ENCODE measurements at regions not wholly inside any gene's neighbourhood (a gene's known extent, or its start where the extent isn't known, plus 50 kb on each side); places are given as distances from the start of the nearest gene placed in this dataset.
A peak's percentile ranks its signal among the peaks of the same experiment; 100 is the strongest.

DNA sequence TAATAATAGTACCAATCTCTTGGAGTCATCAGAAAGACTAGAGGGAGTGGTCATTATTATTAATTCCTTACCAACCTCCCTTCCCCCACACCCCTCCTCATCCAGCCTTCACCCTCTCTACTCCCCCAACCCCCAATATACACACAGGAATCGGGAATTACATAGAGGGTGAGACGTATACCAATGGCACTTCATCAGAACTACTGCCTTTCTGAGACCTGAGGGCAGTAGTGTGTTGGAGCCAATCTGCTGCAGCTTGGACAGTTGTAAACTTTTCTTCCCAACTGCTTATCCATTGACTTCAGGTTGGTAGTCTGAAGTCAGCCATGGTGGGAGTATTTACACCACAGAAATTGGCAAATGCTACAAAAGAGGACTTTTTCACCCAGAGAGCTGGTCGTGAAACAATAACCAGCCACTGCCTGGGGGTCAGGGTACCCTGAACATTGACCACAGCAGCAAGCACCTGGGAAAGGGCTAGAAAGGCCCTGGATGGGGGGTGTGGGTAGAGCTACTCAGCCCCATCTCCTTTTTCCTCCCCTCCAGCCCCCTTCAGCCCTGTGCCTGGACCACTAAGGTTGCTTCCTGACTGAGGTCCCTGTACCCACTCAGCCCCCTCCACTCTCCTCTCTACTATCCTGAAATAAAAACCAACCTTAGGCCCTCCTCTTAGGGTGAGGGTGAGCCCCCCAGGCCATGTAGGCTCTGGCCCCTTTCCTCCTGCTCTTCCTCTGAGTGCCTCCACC, 161.5 kb downstream of the MRPL14 start:
- DNase-seq = no peak

DNA sequence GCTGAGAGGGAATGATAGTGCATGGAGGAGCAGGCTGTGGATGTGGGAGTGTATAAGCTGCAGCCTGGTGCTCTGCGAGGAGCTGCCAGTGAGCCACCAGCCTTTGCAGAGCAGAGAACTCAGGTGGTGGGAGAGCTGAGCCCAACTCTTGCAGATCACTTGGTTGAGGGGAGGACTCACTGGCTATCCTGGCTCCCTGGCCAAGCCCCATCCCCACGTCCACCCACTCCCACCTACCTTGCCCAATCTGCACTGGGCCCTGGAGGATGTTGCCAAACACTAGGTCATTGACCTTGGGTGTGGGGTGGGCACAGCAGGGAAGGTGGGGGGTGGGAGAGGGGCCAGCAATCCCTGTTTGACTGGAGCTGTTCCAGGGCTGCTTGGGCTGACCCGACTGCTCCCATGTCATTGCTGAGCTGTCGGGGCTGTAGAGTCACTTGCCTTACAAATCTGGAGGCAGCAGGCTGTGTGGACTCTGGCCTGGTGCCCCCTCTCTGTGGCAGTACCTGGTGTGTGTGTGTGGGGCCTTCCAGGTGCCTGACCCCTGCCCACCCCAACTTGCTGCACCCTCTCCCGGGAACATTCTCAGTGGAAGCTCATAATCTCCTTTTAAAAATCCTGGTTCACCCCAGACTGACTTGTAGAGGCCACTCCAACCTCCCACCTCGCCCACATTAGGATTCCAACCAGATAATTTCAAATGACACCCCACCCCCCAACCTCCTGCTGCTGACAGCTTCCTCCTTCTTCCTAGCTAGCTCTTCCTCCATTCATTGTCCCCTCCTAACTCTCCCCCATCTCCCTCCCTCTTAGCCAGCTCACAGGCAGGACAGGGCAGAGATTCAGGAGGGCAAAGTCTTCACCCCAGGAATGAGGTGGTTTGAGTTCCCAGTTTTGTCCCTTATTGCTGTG, 162.3 kb downstream of the MRPL14 start:
- DNase-seq = no peak

DNA sequence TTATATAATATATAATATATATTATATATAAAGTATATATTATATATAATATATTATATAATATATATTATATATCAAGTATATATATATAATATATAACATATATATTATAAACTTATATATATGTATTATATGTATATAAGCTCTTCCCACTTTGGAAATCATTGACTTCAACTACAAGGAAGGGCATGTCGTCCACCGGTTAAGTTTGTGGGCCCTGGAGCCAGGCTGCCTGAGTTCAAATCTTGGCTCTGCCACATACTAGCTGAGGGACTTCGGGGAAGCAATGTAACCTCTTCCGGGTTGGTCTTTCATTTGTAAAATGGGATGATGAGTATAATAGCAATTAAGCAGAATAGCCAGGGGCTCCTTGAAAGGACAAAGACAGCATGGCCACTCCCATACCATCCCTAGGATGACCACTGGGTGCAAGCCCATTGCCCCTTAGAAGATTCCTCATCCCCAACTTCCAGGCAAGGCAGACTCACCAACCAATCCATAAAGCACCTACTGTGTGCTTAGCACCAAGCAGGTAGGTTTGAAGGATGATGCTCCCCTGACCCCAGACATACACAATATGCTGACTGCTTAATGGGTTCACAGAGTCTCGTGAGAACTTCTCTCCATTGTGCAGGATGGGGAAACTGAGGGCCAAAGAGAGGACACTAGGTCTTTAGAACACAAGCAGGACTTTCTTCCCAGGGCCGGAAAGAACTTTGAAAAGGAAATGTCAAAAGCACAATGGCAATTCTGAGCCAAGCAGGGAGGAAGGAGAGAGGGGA, 163.2 kb downstream of the MRPL14 start:
- no peak for DNase-seq

DNA sequence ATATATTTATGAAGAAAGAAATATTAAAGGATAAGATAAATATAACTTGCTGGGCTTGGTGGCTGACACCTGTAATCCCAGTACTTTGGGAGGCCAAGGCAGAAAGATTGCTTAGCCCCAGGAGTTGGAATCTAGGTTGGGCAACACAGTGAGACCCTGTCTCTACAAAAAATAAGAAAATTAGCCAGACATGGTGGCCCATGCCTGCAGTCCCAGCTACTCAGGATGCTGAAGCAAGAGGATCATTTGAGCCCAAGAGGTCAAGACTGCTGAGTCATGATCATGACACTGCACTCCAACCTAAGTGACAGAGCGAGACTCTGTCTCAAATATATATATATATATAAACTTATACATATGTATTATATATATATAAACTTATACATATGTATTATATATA, 164.0 kb downstream of the MRPL14 start:
- DNase-seq = no peak

DNA sequence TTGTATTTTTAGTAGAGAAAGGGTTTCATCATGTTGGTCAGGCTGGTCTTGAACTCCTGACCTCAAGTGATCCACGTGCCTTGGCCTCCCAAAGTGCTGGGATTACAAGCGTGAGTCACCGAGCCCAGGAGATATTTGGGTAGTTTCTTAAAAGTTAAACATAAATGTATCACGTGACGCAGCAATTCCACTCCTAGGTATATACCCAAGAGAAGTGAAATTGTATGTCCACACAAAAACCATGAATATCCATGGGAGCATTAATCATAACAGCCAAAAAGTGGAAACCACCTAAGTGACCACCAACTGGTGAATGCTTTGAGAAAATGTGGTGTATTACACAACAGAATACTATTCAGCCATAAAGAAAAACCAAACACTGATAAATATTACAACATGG, 164.8 kb downstream of the MRPL14 start:
- no peak for DNase-seq

DNA sequence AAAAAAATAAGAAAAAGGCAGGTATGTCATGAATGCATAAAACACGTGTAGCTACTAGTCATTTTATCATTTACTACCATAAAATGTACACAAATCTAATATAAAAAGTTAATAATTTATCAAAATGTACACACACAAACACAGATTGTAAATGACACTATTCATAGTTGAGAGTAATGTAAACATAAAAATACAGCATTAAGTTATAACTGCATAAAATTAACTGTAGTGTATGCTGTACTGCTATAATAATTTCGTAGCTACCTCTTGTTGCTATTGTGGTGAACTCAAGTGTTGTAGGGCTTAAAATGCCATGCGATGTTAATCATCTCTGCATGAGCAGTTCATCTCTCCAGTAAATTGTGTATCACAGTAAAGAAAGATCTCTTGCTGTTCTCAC, 170.0 kb downstream of the MRPL14 start:
- no peak for DNase-seq

DNA sequence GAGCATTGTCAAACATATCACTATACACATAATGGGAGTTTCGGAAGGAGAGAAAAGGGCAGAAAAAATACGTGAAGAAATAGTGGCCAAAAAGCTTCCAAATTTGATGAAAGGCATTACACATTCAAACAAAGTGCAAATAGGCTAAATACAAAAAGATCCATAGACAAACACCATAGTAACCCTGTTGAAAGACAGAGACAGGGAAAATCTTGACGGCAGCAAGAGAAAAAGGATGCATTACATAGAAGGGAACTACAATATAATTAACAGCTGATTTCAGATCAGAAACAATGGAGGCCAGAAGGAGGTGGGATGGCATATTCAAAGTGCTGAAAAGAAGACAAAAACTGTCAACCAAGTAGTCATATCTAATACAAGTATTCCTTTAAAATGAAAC, 170.8 kb downstream of the MRPL14 start:
- DNase-seq = no peak

DNA sequence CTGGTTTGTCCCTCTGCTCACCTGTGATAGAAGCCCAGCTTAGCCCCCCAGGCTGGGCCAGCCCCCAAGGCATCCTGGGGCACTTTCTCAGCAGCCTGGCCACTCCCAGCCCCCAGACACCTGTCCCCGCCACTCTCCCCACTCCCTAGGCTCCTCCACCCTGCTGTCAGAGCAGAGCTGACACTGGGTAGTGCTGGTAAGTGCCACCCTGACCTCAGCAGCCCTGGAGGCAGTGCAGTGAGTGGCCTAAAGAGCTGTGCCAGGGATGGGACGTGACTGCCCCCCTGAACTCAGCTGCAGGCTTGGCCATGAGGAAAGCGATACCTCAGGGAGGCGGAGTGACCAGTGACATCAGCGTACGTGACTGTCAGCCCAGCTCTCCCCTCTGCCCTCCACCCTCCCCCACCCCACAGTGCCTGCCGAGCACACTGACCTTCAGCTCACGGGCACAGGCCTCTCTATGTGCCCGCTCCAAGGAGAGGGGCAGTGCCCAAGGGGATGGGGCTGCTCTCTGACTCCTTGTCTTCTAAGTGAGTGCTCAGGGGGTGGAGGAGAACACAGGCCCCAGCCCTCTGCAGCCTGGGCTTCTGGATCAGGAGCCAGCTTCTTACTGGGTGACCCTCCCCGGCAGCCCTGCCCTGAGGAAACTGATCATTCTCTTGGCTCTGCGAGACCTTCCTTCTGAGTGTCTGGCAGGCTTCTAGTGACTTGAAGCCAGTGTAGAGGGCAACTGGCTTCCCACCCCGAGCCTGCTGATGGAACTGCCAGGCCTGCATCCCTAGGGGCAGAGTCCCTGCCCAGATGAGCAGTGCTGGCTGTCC, 172.7 kb downstream of the MRPL14 start:
- DNase-seq = no peak

DNA sequence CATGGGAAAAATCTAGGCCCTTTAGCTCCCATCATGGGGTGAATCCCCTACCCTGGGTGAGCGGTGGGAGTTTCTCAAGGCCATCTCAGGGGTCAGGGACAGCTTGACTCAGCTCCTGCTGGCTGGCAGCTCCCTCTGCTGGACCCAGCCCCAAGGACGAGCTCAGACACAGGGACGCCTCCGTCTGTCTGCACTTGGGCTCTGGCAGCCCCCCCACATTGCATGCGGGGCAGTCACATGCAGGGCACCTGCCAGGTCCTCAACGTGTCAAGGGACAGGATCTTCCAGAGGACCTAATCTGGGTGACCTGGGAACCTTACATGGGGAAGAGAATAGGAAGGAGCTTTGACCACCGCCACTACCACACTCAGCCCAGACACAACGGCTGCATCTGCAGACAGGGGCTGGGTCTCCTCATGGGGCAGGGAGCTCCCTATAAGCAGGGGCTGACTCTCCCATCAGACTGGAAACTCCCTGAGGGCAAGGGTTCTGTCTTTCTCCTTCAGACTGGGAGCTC, 173.4 kb downstream of the MRPL14 start:
- no peak for DNase-seq

DNA sequence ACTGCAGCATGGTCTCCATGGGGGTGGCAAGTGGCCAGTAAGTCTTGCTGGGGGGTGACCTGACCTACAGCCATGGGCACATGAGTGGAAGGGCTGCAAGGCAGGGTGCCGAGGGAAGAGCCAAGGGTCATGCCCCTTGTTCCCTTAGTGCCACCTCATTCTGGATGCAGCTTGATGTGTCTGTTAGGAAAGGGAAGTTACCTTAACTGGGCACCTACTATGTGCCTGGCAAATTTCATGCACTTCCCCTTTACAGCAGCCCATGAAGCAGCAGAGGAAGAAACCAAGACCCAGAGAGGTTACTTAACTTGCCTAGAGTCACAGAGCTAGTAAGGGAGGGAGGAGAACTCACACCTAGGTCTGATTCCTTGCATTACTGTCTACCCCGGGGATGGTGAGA, 174.0 kb downstream of the MRPL14 start:
- DNase-seq = no peak

DNA sequence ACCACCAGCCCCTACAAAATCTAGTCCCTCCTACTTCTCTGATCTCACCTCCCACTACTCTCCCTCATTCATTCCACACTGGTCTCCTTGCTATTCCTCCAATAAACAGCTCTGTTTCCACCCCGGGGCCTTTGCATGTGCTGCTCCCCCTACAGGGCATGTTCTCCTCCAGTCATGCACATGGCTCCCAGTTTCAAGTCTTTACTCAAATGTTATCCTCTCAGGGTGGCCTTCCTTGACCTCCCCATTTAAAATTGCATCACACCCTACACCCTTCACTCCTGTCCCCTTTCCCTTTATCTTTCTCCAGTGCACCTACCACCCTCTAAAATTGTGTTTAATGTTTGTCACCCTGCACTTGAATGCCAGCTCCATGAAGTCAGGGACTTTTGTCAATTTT, 174.5 kb downstream of the MRPL14 start:
- DNase-seq = no peak

DNA sequence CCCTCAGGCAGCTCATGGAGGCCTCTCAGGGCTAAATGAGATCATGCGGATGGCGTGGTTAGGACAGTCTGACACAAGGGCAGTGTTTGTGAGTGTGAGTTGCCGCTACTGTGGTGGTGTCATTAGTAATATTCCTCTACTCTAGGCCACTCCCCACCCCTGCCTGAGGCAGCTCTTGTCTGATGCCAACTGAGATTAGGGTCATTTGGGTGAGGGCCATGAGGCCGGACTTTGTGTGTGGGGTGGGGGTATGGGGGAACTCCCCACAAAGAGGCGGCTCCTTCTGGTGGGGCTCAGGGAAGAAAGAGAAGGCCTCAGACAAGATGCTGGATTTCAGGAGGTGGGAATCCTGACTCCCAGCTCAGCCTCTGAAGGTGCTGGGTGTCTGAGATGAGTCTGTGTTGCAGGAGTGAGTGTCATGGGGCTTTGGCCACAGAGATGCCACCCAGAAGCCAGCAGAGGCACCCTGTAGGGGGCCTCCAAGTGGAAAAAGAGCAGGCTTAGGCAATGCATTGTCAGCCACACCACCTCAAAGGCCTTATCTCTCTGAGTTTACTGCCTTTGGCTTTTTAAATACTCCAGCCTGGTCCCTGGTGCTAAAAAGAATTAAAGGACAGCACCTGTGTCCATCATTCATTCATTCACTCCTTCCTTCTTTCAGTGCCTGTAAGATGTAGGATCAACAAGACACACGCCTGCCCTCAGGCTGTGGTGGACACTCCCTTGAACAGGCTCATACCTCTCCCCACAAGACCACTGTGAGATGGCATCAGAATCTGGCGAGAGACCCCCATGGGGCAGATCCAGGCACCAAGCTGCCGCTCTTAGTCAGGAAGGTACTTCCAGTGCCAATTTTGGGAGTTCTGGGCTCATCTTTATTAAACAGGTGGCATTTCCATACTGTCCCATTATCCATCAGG, 175.2 kb downstream of the MRPL14 start:
- DNase-seq = no peak

DNA sequence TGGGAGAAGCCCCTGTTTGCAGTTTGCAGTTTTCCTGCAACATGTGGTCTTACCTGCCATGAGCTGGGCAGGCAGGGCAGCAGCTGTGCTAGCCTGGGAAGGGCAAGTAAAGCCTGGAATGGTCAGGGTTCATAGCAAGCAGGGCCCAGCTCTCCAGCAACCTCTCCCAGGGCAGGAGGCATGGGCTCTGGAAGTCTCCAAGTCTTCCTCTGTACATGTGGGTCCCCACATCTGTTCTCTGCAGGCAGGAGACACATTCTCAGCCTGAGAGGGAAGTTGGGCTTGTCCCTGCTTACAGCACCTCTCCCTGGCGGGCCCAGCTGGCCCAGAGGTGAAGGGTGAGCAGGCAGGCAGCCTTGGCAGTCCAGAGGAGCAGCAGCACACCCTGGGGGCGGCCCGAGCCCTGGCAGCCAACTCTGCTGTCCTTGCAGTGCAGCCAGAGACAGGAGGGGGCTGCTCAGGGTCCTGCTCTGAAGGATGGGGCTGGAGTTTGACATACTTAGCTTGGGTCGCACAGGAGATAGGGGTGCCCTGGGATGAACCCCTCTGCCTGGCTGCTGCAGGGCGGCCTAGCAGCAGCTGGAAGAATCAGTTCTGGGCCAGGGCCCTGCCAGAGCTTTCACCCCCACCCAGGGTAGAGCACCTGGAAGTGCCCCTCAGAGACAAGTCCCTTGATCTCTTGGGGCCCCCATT, 176.0 kb downstream of the MRPL14 start:
- DNase-seq = peak in 1 of 2 donors; percentile 28

DNA sequence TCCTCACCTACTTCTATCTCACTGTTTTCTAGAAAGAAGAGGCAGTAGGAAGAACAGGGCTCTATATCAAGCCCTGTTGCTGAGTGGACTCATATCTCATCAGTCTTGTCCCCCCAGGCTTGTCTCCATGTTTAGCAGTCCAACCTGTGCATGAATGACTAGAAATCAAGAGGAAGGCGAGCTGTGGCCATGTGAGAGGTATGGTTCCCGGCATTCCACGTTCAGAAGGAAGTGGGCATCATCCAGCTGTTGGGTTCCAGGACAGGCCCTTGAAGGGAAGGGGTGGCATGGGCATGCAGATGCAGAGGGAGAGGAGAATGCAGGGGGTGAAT, 176.6 kb downstream of the MRPL14 start:
- no peak for DNase-seq

DNA sequence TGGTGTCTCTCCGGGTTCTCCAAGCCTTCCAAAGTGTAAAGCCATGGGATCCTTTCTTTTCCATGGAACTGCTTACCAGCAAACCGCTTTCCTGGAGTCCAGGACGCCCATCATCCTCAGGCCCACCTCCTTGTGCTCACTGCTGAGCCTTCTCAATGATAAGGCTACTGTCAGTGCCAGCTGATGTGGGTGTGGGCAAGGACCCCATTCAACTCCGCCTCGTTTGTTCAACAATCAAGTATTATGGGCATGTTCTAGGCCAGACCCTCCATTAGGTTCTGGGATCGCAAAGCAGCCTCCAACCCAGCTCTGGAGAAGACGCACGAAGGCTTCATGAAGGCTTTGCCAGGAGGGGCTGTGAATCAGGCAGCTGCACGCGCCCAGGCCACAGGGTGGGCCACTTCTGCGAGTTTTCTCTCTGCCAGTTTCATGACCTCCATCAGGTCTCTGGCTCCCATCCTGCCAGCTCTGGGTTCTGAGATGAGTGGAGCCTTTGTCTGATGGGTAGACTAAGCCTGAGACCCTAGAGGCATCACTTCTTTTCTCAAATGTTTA, 177.1 kb downstream of the MRPL14 start:
- DNase-seq = no peak

DNA sequence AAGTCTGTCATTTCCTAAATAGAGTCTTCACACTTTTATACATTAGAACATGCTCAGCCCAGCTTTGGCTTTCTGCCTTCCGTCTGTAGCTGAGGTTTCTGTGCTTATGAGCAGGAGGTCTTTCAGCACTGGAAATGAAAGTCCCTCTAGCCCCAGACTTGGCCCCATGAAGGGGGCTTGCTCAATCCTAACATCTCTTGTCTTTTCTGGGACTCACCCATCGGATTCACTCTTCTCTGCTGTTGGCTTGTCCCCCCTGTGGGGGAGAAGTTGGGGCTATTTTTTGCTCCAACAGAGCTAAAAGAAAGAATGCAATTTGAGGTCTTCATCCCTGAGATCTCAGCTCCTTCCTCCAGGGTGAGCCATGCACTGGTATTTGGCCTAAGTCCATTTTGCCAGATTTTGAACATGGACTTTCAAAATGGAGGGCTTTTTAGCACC, 177.7 kb downstream of the MRPL14 start:
- DNase-seq = no peak

DNA sequence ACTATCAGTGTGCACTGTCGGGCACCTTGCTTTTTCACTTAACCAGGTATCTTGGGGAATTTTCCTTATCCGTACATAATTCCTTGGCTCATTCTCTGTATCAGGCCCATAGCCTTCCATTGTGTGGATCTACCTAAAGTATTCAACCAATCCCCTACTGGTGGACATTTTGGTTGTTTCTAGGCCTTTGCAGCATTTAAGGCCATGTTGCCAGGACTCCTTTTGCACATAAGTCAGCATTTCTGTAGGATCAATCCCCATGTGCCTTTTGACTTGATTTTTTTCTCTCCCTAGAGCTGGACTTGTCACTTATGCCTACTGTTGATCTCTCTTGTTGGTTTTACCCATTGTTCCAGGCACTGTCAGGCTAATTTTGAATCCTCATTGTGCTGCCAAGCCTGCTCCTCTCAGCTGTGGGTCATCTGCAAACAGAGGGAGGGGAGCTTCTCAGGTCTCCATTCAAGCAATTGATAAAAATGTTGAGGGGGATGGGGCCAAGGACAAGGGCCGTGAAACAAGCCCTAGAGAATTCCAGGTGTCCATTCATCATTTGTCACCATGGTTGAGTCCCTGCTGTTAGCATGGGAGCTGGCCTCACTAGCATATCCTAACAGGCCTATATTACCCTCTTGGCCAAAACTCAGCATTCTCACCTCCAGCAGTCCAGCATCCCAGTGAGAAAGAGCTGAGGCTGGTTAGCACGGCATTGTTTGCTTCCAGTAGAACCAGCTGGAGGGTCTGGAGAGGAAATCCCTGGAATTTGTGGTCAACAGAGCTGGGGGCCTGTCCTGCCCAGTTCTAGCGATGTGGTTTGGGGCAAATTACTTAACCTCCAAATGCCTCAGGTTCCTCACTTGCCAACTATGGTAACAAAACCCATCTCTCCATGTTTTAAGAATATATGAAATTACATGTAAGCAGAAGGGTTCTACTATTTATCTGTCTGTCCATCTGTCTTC, 178.4 kb downstream of the MRPL14 start:
- no peak for DNase-seq

DNA sequence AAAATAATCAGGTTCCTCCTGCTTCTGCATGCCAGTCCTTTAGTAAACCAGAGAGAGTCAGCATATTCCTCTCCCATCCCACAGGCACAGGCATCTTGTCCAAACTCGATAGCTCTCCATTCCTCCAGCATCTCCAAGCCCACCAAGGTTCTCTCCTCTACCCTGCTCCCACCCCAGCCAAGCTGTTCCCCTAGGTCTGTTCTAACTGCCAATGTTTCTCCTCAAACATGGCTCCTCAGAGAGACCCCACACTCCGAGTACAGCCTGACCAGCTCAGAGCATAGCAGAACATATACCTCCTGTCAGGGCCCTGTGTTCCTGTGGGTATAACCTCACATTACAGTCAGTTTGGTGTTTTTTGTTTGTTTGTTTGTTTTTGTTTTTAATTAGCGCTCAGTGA, 177.8 kb downstream of the VEGFA start:
- DNase-seq = no peak

Measured in bone marrow (tissue), 2 donors.